SK-N-SH (cell line): ENCODE measurements at regions not wholly inside any gene's neighbourhood (a gene's known extent, or its start where the extent isn't known, plus 50 kb on each side); places are given as distances from the start of the nearest gene placed in this dataset.
A peak's percentile ranks its signal among the peaks of the same experiment; 100 is the strongest.

ENCODE experiments used
- CTCF ChIA-PET: fragments of 300-600, 350-600 bp; formaldehyde crosslinking; extraction: SDS; loops from one replicate; lab custom pipeline; 2021; lab: Yijun Ruan, JAX
- POLR2A ChIA-PET: fragments of 350-600 bp; sonication (Branson Sonifier 250); formaldehyde crosslinking; extraction: SDS; loops from one replicate; lab custom pipeline; 2020; ENCODE audit warnings: antibody characterized with exemption, inconsistent platforms; lab: Yijun Ruan, JAX
- DNase-seq: peaks from one replicate; pipeline ENCODE4 v3.0.0; 2012
- H2AFZ ChIP-seq: fragments of 200-600 bp; sonication (generic); 2 replicates; pipeline ENCODE4 v1.8.1; 2016; ENCODE audit warnings: antibody characterized with exemption, mild to moderate bottlenecking, low read depth
- H3F3A ChIP-seq: fragments of 200-600 bp; sonication (generic); replicated peaks from 2 replicates; pipeline ENCODE3; 2016; ENCODE audit warnings: antibody characterized with exemption, mild to moderate bottlenecking; ENCODE audit not compliant: insufficient read depth
- H3K27ac ChIP-seq, 2 experiments: fragments of 200-500 bp in 1 of 2; fragments of 200-600 bp in 1 of 2; sonication (Bioruptor generic) in 1 of 2; sonication (generic), shearing (Covaris generic) in 1 of 2; 2 replicates each; pipeline versions ENCODE4 v1.5.1 to v1.6.1; 2014 to 2016; ENCODE audit warnings: low read depth in 2 of 2, inconsistent platforms in 1 of 2, low read length in 1 of 2, mild to moderate bottlenecking in 1 of 2, mixed read lengths in 1 of 2
- H3K27me3 ChIP-seq: fragments of 200-600 bp; sonication (generic), shearing (Covaris generic); 2 replicates; pipeline ENCODE4 v1.6.1; 2016; ENCODE audit warnings: mixed run types; ENCODE audit not compliant: insufficient read depth
- H3K36me3 ChIP-seq, 2 experiments: fragments of 200-500 bp in 1 of 2; fragments of 200-600 bp in 1 of 2; sonication (Bioruptor generic) in 1 of 2; sonication (generic) in 1 of 2; replicated peaks in 1 of 2; 2 replicates each; pipeline versions ENCODE3 to v1.5.1; 2014 to 2016; ENCODE audit warnings: low read length in 1 of 2, mild to moderate bottlenecking in 1 of 2; ENCODE audit not compliant: insufficient read depth in 2 of 2, control insufficient read depth in 1 of 2
- H3K4me1 ChIP-seq, 2 experiments: fragments of 200-500 bp in 1 of 2; fragments of 200-600 bp in 1 of 2; sonication (Bioruptor generic) in 1 of 2; sonication (generic), shearing (Covaris generic) in 1 of 2; 2 replicates each; pipeline versions ENCODE4 v1.5.1 to v1.6.1; 2014 to 2016; ENCODE audit warnings: low read depth in 1 of 2, low read length in 1 of 2, mixed run types in 1 of 2; ENCODE audit not compliant: insufficient read depth in 2 of 2, control insufficient read depth in 1 of 2
- H3K4me2 ChIP-seq: fragments of 200-600 bp; sonication (generic), shearing (Covaris generic); 2 replicates; pipeline ENCODE4 v1.6.1; 2017; ENCODE audit warnings: mixed run types
- H3K4me3 ChIP-seq, 2 experiments: fragments of 200-500 bp in 1 of 2; fragments of 200-600 bp in 1 of 2; sonication (Bioruptor generic) in 1 of 2; sonication (generic), shearing (Covaris generic) in 1 of 2; 2 replicates each; pipeline versions ENCODE4 v1.5.1 to v1.8.1; 2014 to 2016; ENCODE audit warnings: low read depth in 2 of 2, inconsistent platforms in 1 of 2, low read length in 1 of 2, mild to moderate bottlenecking in 1 of 2, mixed read lengths in 1 of 2, moderate library complexity in 1 of 2
- H3K79me2 ChIP-seq: fragments of 200-600 bp; sonication (generic); 2 replicates; pipeline ENCODE4 v1.8.1; 2017; ENCODE audit warnings: mild to moderate bottlenecking; ENCODE audit not compliant: insufficient read depth
- H3K9ac ChIP-seq: fragments of 200-600 bp; sonication (generic); 2 replicates; pipeline ENCODE4 v1.6.1; 2017; ENCODE audit warnings: mixed run types
- H3K9me2 ChIP-seq: fragments of 200-600 bp; sonication (generic); 2 replicates; pipeline ENCODE4 v1.6.1; 2017; ENCODE audit warnings: mixed run types
- H3K9me3 ChIP-seq: fragments of 200-600 bp; sonication (generic); 2 replicates; pipeline ENCODE4 v1.6.1; 2017; ENCODE audit warnings: mixed run types, mild to moderate bottlenecking, moderate library complexity
- H4K20me1 ChIP-seq: fragments of 200-600 bp; sonication (generic); 2 replicates; pipeline ENCODE4 v1.6.1; 2017; ENCODE audit warnings: mild to moderate bottlenecking, mixed run types; ENCODE audit not compliant: insufficient read depth
- FOXJ3 ChIP-seq: sonication (generic); formaldehyde crosslinking; IDR thresholded peaks from 2 replicates; pipeline ENCODE4 v1.5.1; 2020; ENCODE audit warnings: mild to moderate bottlenecking, missing genetic modification reagents
- GATA2 ChIP-seq: sonication (generic); formaldehyde crosslinking; IDR thresholded peaks from 2 replicates; pipeline ENCODE4 v1.5.0; 2020; ENCODE audit warnings: mild to moderate bottlenecking, missing genetic modification reagents
- IRF3 ChIP-seq: fragments of 150-350 bp; IDR thresholded peaks from 2 replicates; pipeline ENCODE4 v1.6.1; 2016; ENCODE audit warnings: mild to moderate bottlenecking, low read depth, low read length
- MAX ChIP-seq: IDR thresholded peaks from 2 replicates; pipeline ENCODE4 v1.4.0; 2012; ENCODE audit warnings: low read depth
- MEF2A ChIP-seq: IDR thresholded peaks from 2 replicates; pipeline ENCODE4 v1.4.0; 2012; ENCODE audit warnings: low read depth, borderline replicate concordance
- NFIC ChIP-seq: IDR thresholded peaks from 2 replicates; pipeline ENCODE4 v1.4.0; 2012; ENCODE audit warnings: borderline replicate concordance
- PBX3 ChIP-seq: IDR thresholded peaks from 2 replicates; pipeline ENCODE4; 2012
- RFX5 ChIP-seq: IDR thresholded peaks from 2 replicates; pipeline ENCODE4 v1.6.1; 2012; ENCODE audit warnings: mild to moderate bottlenecking, improper control_type of control experiment, low read length
- YY1 ChIP-seq: IDR thresholded peaks from 2 replicates; pipeline ENCODE4 v1.4.0; 2012; ENCODE audit warnings: low read depth, mild to moderate bottlenecking
- ZBTB33 ChIP-seq: IDR thresholded peaks from 2 replicates; pipeline ENCODE4 v1.4.0; 2012; ENCODE audit warnings: low read depth, borderline replicate concordance
- WGBS: methylation state at CpG from one replicate; pipeline ENCODE4 v1.1.6; 2017; ENCODE audit warnings: low lambda C conversion rate; 5-methylcytosine and 5-hydroxymethylcytosine counted together
- TF ChIP-seq, protein P1 (sequence below): IDR thresholded peaks from 2 replicates; pipeline ENCODE4 v1.6.1; 2012; ENCODE audit warnings: mild to moderate bottlenecking, low read depth, low read length, moderate library complexity

DNA sequence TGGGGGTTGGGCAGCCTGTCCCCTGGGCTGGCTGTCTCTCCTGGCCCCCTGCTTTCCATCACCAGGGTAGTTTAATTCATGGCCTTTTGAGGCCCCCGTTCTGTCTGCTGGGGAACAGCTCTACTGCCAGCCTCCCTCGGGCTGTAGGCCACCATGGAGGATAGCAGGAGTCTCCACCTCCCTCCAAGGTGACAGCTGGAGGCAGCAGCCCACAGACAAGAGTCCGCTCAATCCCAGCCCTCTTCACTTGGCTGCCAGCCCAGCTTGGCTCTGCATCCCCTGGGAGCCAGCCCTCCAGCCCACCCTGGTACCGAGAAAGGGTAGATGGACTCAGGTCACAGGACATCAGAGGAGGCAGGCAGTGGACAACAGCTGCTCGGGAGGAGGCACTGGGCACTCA, 194.6 kb upstream of the SDK2 start:
- ChIA-PET CTCF (interaction anchor here (0.9 to 3.6 kb wide), 8 partner anchors 9 to 189 kb away, joined by 3 to 22 read pairs (median 4); no protein-coding TSS in a partner anchor), POLR2A (no interaction called here)
- H3K4me1 ChIP-seq = peaks cover 0 to 8% of the 10 kb centered on the region in 2 experiments; a peak in 1 of 4 replicates
- H3K9me3 ChIP-seq = peaks cover 6% of the 10 kb centered on the region; the same call in 1 of the 2 replicates
- H3K9me2 ChIP-seq = no peaks in the 10 kb centered on the region
- H3K79me2 ChIP-seq = no peaks in the 10 kb centered on the region
- TF ChIP-seq PBX3 (no peak), MEF2A (no peak), IRF3 (no peak), FOXJ3 (CRISPR knock-in tag) (no peak), MAX (no peak)
- DNase-seq = peak; percentile 67
- H3K27me3 ChIP-seq = no peaks in the 10 kb centered on the region
- H2AFZ ChIP-seq = no peak overlapping the region
- no peak overlapping the region for H3K4me2 ChIP-seq
- H3K36me3 ChIP-seq = no peaks in the 10 kb centered on the region
- no peak overlapping the region for H3K9ac ChIP-seq
- H3K27ac ChIP-seq = no peak overlapping the region
- H3K4me3 ChIP-seq = no peak overlapping the region
- H4K20me1 ChIP-seq = no peaks in the 10 kb centered on the region
- 28% methylated on average over 5 of the region's 5 CpGs for WGBS
- no peaks in the 10 kb centered on the region for H3F3A ChIP-seq

DNA sequence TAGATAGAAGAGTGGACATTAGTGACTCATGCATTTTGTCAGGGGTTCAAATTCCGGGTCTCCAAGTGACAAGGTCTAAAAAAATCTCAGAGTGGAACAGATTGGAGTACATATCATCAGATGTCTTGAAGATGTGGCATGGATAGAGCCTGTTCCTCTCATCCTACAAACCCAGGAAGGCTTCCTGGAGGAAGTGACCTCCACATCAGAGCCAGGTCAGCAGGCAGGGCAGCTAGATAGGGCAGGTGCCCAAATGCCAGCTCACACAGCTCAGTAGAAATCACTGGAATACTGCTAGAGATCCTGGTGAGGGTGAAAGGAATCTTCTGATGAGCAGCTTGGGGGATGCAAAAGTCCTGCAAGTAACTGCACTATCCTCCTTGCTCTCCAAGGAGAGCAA, 196.6 kb upstream of the SDK2 start:
- no peak for DNase-seq
- Histone ChIP-seq H3K9ac (no peak overlapping the region), H3K4me1 (peaks cover 0 to 8% of the 10 kb centered on the region in 2 experiments; a peak in 1 of 4 replicates), H3F3A (no peaks in the 10 kb centered on the region), H2AFZ (no peak overlapping the region), H3K27me3 (no peaks in the 10 kb centered on the region), H4K20me1 (no peaks in the 10 kb centered on the region), H3K4me3 (no peak overlapping the region), H3K9me2 (no peaks in the 10 kb centered on the region), H3K9me3 (peaks cover 6% of the 10 kb centered on the region; the same call in 1 of the 2 replicates), H3K4me2 (no peak overlapping the region), H3K36me3 (no peaks in the 10 kb centered on the region), H3K27ac (no peak overlapping the region), H3K79me2 (no peaks in the 10 kb centered on the region)
- TF ChIP-seq RFX5 = no peak
- no peak for TF ChIP-seq NFIC
- TF ChIP-seq YY1 = no peak
- no peak for TF ChIP-seq MEF2A
- no peak for TF ChIP-seq ZBTB33
- TF ChIP-seq GATA2 (CRISPR knock-in tag) = no peak
- TF ChIP-seq, protein P1, sequence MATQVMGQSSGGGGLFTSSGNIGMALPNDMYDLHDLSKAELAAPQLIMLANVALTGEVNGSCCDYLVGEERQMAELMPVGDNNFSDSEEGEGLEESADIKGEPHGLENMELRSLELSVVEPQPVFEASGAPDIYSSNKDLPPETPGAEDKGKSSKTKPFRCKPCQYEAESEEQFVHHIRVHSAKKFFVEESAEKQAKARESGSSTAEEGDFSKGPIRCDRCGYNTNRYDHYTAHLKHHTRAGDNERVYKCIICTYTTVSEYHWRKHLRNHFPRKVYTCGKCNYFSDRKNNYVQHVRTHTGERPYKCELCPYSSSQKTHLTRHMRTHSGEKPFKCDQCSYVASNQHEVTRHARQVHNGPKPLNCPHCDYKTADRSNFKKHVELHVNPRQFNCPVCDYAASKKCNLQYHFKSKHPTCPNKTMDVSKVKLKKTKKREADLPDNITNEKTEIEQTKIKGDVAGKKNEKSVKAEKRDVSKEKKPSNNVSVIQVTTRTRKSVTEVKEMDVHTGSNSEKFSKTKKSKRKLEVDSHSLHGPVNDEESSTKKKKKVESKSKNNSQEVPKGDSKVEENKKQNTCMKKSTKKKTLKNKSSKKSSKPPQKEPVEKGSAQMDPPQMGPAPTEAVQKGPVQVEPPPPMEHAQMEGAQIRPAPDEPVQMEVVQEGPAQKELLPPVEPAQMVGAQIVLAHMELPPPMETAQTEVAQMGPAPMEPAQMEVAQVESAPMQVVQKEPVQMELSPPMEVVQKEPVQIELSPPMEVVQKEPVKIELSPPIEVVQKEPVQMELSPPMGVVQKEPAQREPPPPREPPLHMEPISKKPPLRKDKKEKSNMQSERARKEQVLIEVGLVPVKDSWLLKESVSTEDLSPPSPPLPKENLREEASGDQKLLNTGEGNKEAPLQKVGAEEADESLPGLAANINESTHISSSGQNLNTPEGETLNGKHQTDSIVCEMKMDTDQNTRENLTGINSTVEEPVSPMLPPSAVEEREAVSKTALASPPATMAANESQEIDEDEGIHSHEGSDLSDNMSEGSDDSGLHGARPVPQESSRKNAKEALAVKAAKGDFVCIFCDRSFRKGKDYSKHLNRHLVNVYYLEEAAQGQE = no peak
- POLR2A ChIA-PET = no interaction called here
- CTCF ChIA-PET = interaction anchor here (0.6 to 3.6 kb wide), 9 partner anchors 8 to 411 kb away, joined by 3 to 22 read pairs (median 4); no protein-coding TSS in a partner anchor
- 10% methylated on average over 1 of the region's 1 CpG for WGBS
